BJ (cell line): ENCODE measurements at regions not wholly inside any gene's neighbourhood (a gene's known extent, or its start where the extent isn't known, plus 50 kb on each side); places are given as distances from the start of the nearest gene placed in this dataset. TPM values are rescaled to one million over a fixed set of nuclear protein-coding genes. Genes with fewer than 3 reads are reported as not detected.

Experiments used
- CTCF ChIA-PET: fragments of 350-600 bp; formaldehyde crosslinking; extraction: SDS; loops from one replicate; lab custom pipeline; 2021; ENCODE audit warnings: antibody characterized with exemption, inconsistent platforms; lab: Yijun Ruan, JAX
- POLR2A ChIA-PET: fragments of 300-600 bp; sonication (Branson Sonifier 250); formaldehyde crosslinking; extraction: SDS; loops from one replicate; lab custom pipeline; 2021; ENCODE audit warnings: antibody characterized with exemption; lab: Charles Lee
- DNase-seq: peaks from one replicate; pipeline ENCODE4 v3.0.0-alpha.2; 2011; ENCODE audit warnings: low read depth
- H3K27me3 ChIP-seq: 2 replicates; pipeline ENCODE4 v1.6.0; 2011; ENCODE audit warnings: low read length; ENCODE audit not compliant: control insufficient read depth, insufficient read depth
- H3K36me3 ChIP-seq: 2 replicates; pipeline ENCODE4 v1.5.1; 2011; ENCODE audit warnings: low read length; ENCODE audit not compliant: control insufficient read depth, insufficient read depth
- H3K4me3 ChIP-seq: 2 replicates; pipeline ENCODE4 v1.5.1; 2011; ENCODE audit warnings: low read depth, mild to moderate bottlenecking, control low read depth, low read length
- small RNA-seq: library from RNA; depleted of rRNA; stranded (forward); fragments of <200 nt; gene quantifications from one replicate; pipeline ENCODE3, GENCODE V24; 2012; ENCODE audit warnings: low replicate concordance, low read depth; ENCODE audit not compliant: insufficient read length
- TF ChIP-seq, protein P1 (sequence below): IDR thresholded peaks from 2 replicates; pipeline ENCODE4 v1.5.1; 2011; ENCODE audit warnings: low read depth, mild to moderate bottlenecking, control low read depth, inconsistent platforms, low read length, moderate library complexity; ENCODE audit not compliant: insufficient read depth

DNA sequence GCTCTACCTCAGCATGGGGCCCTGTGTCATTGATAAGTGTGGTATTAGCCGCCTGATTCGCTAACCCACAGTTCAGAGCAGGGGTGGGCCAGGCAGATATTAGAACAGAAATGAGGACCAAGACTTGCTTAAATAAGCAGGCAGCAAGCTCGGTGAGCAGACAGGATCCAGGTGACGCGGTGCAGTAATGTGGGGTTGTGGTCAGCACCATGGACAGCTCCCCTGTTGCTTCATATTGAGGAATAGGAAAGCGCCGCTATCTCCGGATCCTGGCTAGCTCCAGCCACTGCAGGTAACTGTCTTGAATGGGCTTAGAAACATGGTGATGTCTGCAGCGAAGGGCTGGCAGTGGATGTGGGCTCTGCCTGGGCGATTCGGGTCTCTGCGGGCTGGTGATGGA lies 51.3 kb upstream of the GPR26 start:
- Histone ChIP-seq H3K4me3 (no peak overlapping the region), H3K27me3 (no peaks in the 10 kb centered on the region), H3K36me3 (no peaks in the 10 kb centered on the region)
- TF ChIP-seq, protein P1, sequence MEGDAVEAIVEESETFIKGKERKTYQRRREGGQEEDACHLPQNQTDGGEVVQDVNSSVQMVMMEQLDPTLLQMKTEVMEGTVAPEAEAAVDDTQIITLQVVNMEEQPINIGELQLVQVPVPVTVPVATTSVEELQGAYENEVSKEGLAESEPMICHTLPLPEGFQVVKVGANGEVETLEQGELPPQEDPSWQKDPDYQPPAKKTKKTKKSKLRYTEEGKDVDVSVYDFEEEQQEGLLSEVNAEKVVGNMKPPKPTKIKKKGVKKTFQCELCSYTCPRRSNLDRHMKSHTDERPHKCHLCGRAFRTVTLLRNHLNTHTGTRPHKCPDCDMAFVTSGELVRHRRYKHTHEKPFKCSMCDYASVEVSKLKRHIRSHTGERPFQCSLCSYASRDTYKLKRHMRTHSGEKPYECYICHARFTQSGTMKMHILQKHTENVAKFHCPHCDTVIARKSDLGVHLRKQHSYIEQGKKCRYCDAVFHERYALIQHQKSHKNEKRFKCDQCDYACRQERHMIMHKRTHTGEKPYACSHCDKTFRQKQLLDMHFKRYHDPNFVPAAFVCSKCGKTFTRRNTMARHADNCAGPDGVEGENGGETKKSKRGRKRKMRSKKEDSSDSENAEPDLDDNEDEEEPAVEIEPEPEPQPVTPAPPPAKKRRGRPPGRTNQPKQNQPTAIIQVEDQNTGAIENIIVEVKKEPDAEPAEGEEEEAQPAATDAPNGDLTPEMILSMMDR: no peak
- DNase-seq: no peak
- CTCF ChIA-PET: interaction anchor here (0.8 to 0.9 kb wide), 2 partner anchors 42 to 120 kb away, joined by 3 read pairs; no protein-coding TSS in a partner anchor
- POLR2A ChIA-PET: no interaction called here

Small RNA genes in the stretch of these regions (small RNA-seq; reads per million reads assigned to genes)
- not detected for gene AL160290.3
